ENCODE measurements at regions not wholly inside any gene's neighbourhood (a gene's known extent, or its start where the extent isn't known, plus 50 kb on each side); places are given as distances from the start of the nearest gene placed in this dataset.

GRCh38 chr18:22515250-22515649 lies 97.5 kb upstream of the CTAGE1 start:
- Histone ChIP-seq H3K27me3 (ENCODE audit: insufficient read depth, low read length, poor library complexity, severe bottlenecking) (no peaks in the 10 kb centered on the region), H3F3A (ENCODE audit: low read depth) (no peaks in the 10 kb centered on the region), H3K79me2 (ENCODE audit: insufficient read depth, low read length) (no peaks in the 10 kb centered on the region), H3K4me1 (ENCODE audit: insufficient read depth, low read length, poor library complexity, severe bottlenecking) (no peaks in the 10 kb centered on the region), H3K9me2 (replicated peaks; ENCODE audit: low read depth, low read length) (no peaks in the 10 kb centered on the region), H3K4me3 (ENCODE audit: low read length, poor library complexity, severe bottlenecking) (no peak overlapping the region), H3K9ac (ENCODE audit: low read depth, low read length, poor library complexity, severe bottlenecking) (no peak overlapping the region), H4K20me1 (ENCODE audit: insufficient read depth, low read length, poor library complexity, severe bottlenecking) (no peaks in the 10 kb centered on the region), H3K9me3 (ENCODE audit: insufficient read depth, low read depth, low read length) (no peaks in the 10 kb centered on the region), H2AFZ (ENCODE audit: low read length) (no peak overlapping the region), H3K4me2 (ENCODE audit: low read depth, low read length, poor library complexity, severe bottlenecking) (no peak overlapping the region), H3K36me3 (ENCODE audit: insufficient read depth, low read length) (no peaks in the 10 kb centered on the region)
- TF ChIP-seq EZH2phosphoT487 (IDR thresholded peaks at IDR 0.05; ENCODE audit: borderline replicate concordance) = no peak
- TF ChIP-seq, protein P1, sequence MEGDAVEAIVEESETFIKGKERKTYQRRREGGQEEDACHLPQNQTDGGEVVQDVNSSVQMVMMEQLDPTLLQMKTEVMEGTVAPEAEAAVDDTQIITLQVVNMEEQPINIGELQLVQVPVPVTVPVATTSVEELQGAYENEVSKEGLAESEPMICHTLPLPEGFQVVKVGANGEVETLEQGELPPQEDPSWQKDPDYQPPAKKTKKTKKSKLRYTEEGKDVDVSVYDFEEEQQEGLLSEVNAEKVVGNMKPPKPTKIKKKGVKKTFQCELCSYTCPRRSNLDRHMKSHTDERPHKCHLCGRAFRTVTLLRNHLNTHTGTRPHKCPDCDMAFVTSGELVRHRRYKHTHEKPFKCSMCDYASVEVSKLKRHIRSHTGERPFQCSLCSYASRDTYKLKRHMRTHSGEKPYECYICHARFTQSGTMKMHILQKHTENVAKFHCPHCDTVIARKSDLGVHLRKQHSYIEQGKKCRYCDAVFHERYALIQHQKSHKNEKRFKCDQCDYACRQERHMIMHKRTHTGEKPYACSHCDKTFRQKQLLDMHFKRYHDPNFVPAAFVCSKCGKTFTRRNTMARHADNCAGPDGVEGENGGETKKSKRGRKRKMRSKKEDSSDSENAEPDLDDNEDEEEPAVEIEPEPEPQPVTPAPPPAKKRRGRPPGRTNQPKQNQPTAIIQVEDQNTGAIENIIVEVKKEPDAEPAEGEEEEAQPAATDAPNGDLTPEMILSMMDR (conservative IDR thresholded peaks at IDR 0.05; ENCODE audit: low read length) = no peak

GRCh38 chr18:22517356-22517755 lies 99.6 kb upstream of the CTAGE1 start:
- TF ChIP-seq, protein P1 (conservative IDR thresholded peaks at IDR 0.05; ENCODE audit: low read length) = no peak
- no peak for TF ChIP-seq EZH2phosphoT487 (IDR thresholded peaks at IDR 0.05; ENCODE audit: borderline replicate concordance)
- Histone ChIP-seq H3K27me3 (ENCODE audit: insufficient read depth, low read length, poor library complexity, severe bottlenecking) (no peaks in the 10 kb centered on the region), H3K9me2 (replicated peaks; ENCODE audit: low read depth, low read length) (no peaks in the 10 kb centered on the region), H3K9ac (ENCODE audit: low read depth, low read length, poor library complexity, severe bottlenecking) (no peak overlapping the region), H3K9me3 (ENCODE audit: insufficient read depth, low read depth, low read length) (no peaks in the 10 kb centered on the region), H3K4me2 (ENCODE audit: low read depth, low read length, poor library complexity, severe bottlenecking) (no peak overlapping the region), H3K36me3 (ENCODE audit: insufficient read depth, low read length) (no peaks in the 10 kb centered on the region), H3K4me3 (ENCODE audit: low read length, poor library complexity, severe bottlenecking) (no peak overlapping the region), H3F3A (ENCODE audit: low read depth) (no peaks in the 10 kb centered on the region), H4K20me1 (ENCODE audit: insufficient read depth, low read length, poor library complexity, severe bottlenecking) (no peaks in the 10 kb centered on the region), H3K79me2 (ENCODE audit: insufficient read depth, low read length) (no peaks in the 10 kb centered on the region), H3K4me1 (ENCODE audit: insufficient read depth, low read length, poor library complexity, severe bottlenecking) (no peaks in the 10 kb centered on the region), H2AFZ (ENCODE audit: low read length) (no peak overlapping the region)

DNA sequence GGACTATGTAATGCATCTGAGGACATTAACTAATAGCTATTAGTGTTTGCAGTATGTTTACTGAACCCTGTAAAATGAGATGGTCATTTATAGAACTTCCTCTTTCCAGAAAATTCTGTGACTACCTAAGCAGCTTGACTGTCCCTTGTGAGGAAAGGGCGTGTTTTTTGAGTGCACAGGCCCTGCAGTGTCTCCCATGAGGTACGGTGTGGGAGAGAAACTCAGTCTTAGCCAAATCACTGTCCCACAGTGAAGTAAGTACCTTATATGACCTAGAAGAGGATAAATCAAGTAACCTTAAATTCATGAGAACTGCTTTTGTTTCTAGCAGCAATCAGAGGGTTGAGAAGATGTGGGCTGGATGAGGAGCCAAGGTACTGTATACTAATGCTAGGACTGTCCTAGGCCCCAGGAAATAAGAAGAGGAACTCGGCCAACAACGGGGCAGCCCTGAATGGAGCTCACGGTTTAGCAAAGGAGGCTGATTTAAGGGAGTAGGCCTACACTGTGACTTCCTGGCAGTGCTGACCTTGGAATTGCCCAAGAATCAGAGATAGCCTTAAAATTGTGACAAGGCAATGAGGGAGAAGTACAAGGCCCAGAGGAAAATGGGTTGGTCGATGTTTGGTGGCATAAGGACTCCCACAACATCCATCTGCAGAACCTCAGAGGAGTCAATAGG lies 103.5 kb upstream of the CTAGE1 start:
- H3K4me2 ChIP-seq (ENCODE audit: low read depth, low read length, poor library complexity, severe bottlenecking) = no peak overlapping the region
- no peaks in the 10 kb centered on the region for H3K36me3 ChIP-seq (ENCODE audit: insufficient read depth, low read length)
- TF ChIP-seq, protein P1 (conservative IDR thresholded peaks at IDR 0.05; ENCODE audit: low read length) = no peak
- TF ChIP-seq EZH2phosphoT487 (IDR thresholded peaks at IDR 0.05; ENCODE audit: borderline replicate concordance) = no peak
- H3F3A ChIP-seq (ENCODE audit: low read depth) = no peaks in the 10 kb centered on the region
- no peaks in the 10 kb centered on the region for H3K79me2 ChIP-seq (ENCODE audit: insufficient read depth, low read length)
- H3K4me3 ChIP-seq (ENCODE audit: low read length, poor library complexity, severe bottlenecking) = no peak overlapping the region
- peaks cover 8% of the 10 kb centered on the region for H3K4me1 ChIP-seq (ENCODE audit: insufficient read depth, low read length, poor library complexity, severe bottlenecking)
- H4K20me1 ChIP-seq (ENCODE audit: insufficient read depth, low read length, poor library complexity, severe bottlenecking) = no peaks in the 10 kb centered on the region
- H3K9ac ChIP-seq (ENCODE audit: low read depth, low read length, poor library complexity, severe bottlenecking) = no peak overlapping the region
- no peaks in the 10 kb centered on the region for H3K27me3 ChIP-seq (ENCODE audit: insufficient read depth, low read length, poor library complexity, severe bottlenecking)
- no peaks in the 10 kb centered on the region for H3K9me3 ChIP-seq (ENCODE audit: insufficient read depth, low read depth, low read length)
- H3K9me2 ChIP-seq (replicated peaks; ENCODE audit: low read depth, low read length) = no peaks in the 10 kb centered on the region
- no peak overlapping the region for H2AFZ ChIP-seq (ENCODE audit: low read length)
